ENCODE measurements at regions not wholly inside any gene's neighbourhood (a gene's known extent, or its start where the extent isn't known, plus 50 kb on each side); places are given as distances from the start of the nearest gene placed in this dataset.

GRCh38 chr1:55329808-55330432 lies 114.8 kb upstream of the USP24 start:
- no peaks in the 10 kb centered on the region for H3K9me3 Mint-ChIP-seq
- no peak overlapping the region for H3K9ac ChIP-seq (ENCODE audit: insufficient read depth, low read length, poor library complexity, severe bottlenecking)
- H3K4me3 ChIP-seq (replicated peaks in 1 of 3; ENCODE audit: low read depth in 2 of 3, low read length in 3 of 3): no peak overlapping the region
- H4K20me1 ChIP-seq (ENCODE audit: insufficient read depth, low read length): no peaks in the 10 kb centered on the region
- H3K27ac Mint-ChIP-seq: no peak overlapping the region
- WGBS (ENCODE audit: insufficient coverage): 87% methylated on average over 3 of the region's 4 CpGs
- no peaks in the 10 kb centered on the region for H3K4me1 Mint-ChIP-seq
- no peaks in the 10 kb centered on the region for H3K79me2 ChIP-seq (ENCODE audit: insufficient read depth, low read length)
- no peaks in the 10 kb centered on the region for H3K36me3 ChIP-seq (replicated peaks in 1 of 2; ENCODE audit: control insufficient read depth in 1 of 2, insufficient read depth in 2 of 2, low read length in 2 of 2)
- H2AFZ ChIP-seq (ENCODE audit: insufficient read depth, low read depth, low read length, poor library complexity, severe bottlenecking): no peak overlapping the region
- intact Hi-C loops (cut with micrococcal nuclease): no loop called here
- H3K27me3 Mint-ChIP-seq (ENCODE audit: low read depth in 3 of 3): peaks cover 3 to 7% (median 5%) of the 10 kb centered on the region in 3 donors
- no peaks in the 10 kb centered on the region for H3K9me3 ChIP-seq (replicated peaks in 1 of 2; ENCODE audit: control insufficient read depth in 1 of 2, insufficient read depth in 1 of 2, low read length in 2 of 2)
- no peak for DNase-seq
- no peaks in the 10 kb centered on the region for H3K27me3 ChIP-seq (ENCODE audit: control insufficient read depth in 2 of 2, insufficient read depth in 2 of 2, low read length in 2 of 2)
- H3K27ac ChIP-seq (ENCODE audit: low read depth in 1 of 2, low read length in 2 of 2): no peak overlapping the region
- H3K4me3 Mint-ChIP-seq: no peak overlapping the region
- H3K4me1 ChIP-seq (ENCODE audit: control insufficient read depth in 1 of 2, insufficient read depth in 2 of 2, low read length in 2 of 2): no peaks in the 10 kb centered on the region
- no peak overlapping the region for H3K4me2 ChIP-seq (replicated peaks; ENCODE audit: extremely low read depth, low read length, poor library complexity, severe bottlenecking)
- TF ChIP-seq CTCF (IDR thresholded peaks at IDR 0.05): no peak
- H3K36me3 Mint-ChIP-seq: no peaks in the 10 kb centered on the region

- H3K27ac ChIP-seq (ENCODE audit: low read depth in 1 of 2, low read length in 2 of 2): no peak overlapping the region
- no peaks in the 10 kb centered on the region for H3K27me3 ChIP-seq (ENCODE audit: control insufficient read depth in 2 of 2, insufficient read depth in 2 of 2, low read length in 2 of 2)
- no peaks in the 10 kb centered on the region for H3K36me3 ChIP-seq (replicated peaks in 1 of 2; ENCODE audit: control insufficient read depth in 1 of 2, insufficient read depth in 2 of 2, low read length in 2 of 2)
- H2AFZ ChIP-seq (ENCODE audit: insufficient read depth, low read depth, low read length, poor library complexity, severe bottlenecking): no peak overlapping the region
- no peaks in the 10 kb centered on the region for H3K4me1 ChIP-seq (ENCODE audit: control insufficient read depth in 1 of 2, insufficient read depth in 2 of 2, low read length in 2 of 2)
- peak overlapping the region in 1 of 7 donors; percentile 18 for H3K27ac Mint-ChIP-seq
- DNase-seq: no peak
- intact Hi-C loops (cut with micrococcal nuclease): no loop called here
- no peaks in the 10 kb centered on the region for H3K4me1 Mint-ChIP-seq
- H3K4me3 Mint-ChIP-seq: no peak overlapping the region
- no peak overlapping the region for H3K4me2 ChIP-seq (replicated peaks; ENCODE audit: extremely low read depth, low read length, poor library complexity, severe bottlenecking)
- no peaks in the 10 kb centered on the region for H3K9me3 ChIP-seq (replicated peaks in 1 of 2; ENCODE audit: control insufficient read depth in 1 of 2, insufficient read depth in 1 of 2, low read length in 2 of 2)
- no peaks in the 10 kb centered on the region for H3K79me2 ChIP-seq (ENCODE audit: insufficient read depth, low read length)
- WGBS (ENCODE audit: insufficient coverage): 92% methylated on average over 3 of the region's 5 CpGs
- no peak overlapping the region for H3K9ac ChIP-seq (ENCODE audit: insufficient read depth, low read length, poor library complexity, severe bottlenecking)
- no peak overlapping the region for H3K4me3 ChIP-seq (replicated peaks in 1 of 3; ENCODE audit: low read depth in 2 of 3, low read length in 3 of 3)
- no peak for TF ChIP-seq CTCF (IDR thresholded peaks at IDR 0.05)
- no peaks in the 10 kb centered on the region for H3K36me3 Mint-ChIP-seq
- H3K9me3 Mint-ChIP-seq: peaks cover 0 to 2% (median 0%) of the 10 kb centered on the region in 7 donors
- H3K27me3 Mint-ChIP-seq (ENCODE audit: low read depth in 3 of 3): peaks cover 3 to 7% (median 5%) of the 10 kb centered on the region in 3 donors
- H4K20me1 ChIP-seq (ENCODE audit: insufficient read depth, low read length): no peaks in the 10 kb centered on the region
These were observed 113.9 kb upstream of the USP24 start for GRCh38 chr1:55329091-55329490.

Data from CD14-positive monocyte (primary cell).